HT1080 (cell line): ENCODE measurements at regions not wholly inside any gene's neighbourhood (a gene's known extent, or its start where the extent isn't known, plus 50 kb on each side); places are given as distances from the start of the nearest gene placed in this dataset.

Experiments used
- DNase-seq: peaks from one replicate; pipeline ENCODE4 v3.0.0-alpha.2; 2015; ENCODE audit warnings: low read depth

- no peak for DNase-seq
These were observed 166.6 kb upstream of the FLRT2 start for GRCh38 chr14:85363358-85363757.

GRCh38 chr14:85366226-85366625 lies 163.7 kb upstream of the FLRT2 start:
- no peak for DNase-seq

GRCh38 chr14:85380881-85381280 lies 149.1 kb upstream of the FLRT2 start:
- DNase-seq: no peak

GRCh38 chr14:85382341-85382740 lies 147.6 kb upstream of the FLRT2 start:
- no peak for DNase-seq

GRCh38 chr14:85387181-85387580 lies 142.8 kb upstream of the FLRT2 start:
- DNase-seq: no peak

- DNase-seq: no peak
These were observed 139.7 kb upstream of the FLRT2 start for GRCh38 chr14:85390236-85390635.

- no peak for DNase-seq
These were observed 138.5 kb upstream of the FLRT2 start for GRCh38 chr14:85391455-85391854.

GRCh38 chr14:85391892-85392291 lies 138.1 kb upstream of the FLRT2 start:
- DNase-seq: no peak

- DNase-seq: no peak
These were observed 130.8 kb upstream of the FLRT2 start for GRCh38 chr14:85399186-85399585.

- no peak for DNase-seq
These were observed 129.3 kb upstream of the FLRT2 start for GRCh38 chr14:85400678-85401077.

- no peak for DNase-seq
These were observed 128.6 kb upstream of the FLRT2 start for GRCh38 chr14:85401384-85401783.

- DNase-seq: no peak
These were observed 127.3 kb upstream of the FLRT2 start for GRCh38 chr14:85402569-85403162.

- no peak for DNase-seq
These were observed 120.3 kb upstream of the FLRT2 start for GRCh38 chr14:85409481-85410210.

- DNase-seq: no peak
These were observed 117.2 kb upstream of the FLRT2 start for GRCh38 chr14:85412756-85413155.

GRCh38 chr14:85413836-85414526 lies 116.0 kb upstream of the FLRT2 start:
- no peak for DNase-seq

GRCh38 chr14:85415015-85415712 lies 114.8 kb upstream of the FLRT2 start:
- DNase-seq: peak; percentile 93

GRCh38 chr14:85416771-85417170 lies 113.2 kb upstream of the FLRT2 start:
- DNase-seq: peak; percentile 88

- no peak for DNase-seq
These were observed 112.5 kb upstream of the FLRT2 start for GRCh38 chr14:85417396-85417795.

- DNase-seq: no peak
These were observed 111.2 kb upstream of the FLRT2 start for GRCh38 chr14:85418721-85419120.

GRCh38 chr14:85420278-85420677 lies 109.7 kb upstream of the FLRT2 start:
- no peak for DNase-seq

GRCh38 chr14:85420707-85421106 lies 109.2 kb upstream of the FLRT2 start:
- no peak for DNase-seq
